NCI-H748 (cell line): ENCODE measurements at regions not wholly inside any gene's neighbourhood (a gene's known extent, or its start where the extent isn't known, plus 50 kb on each side); places are given as distances from the start of the nearest gene placed in this dataset.
"Not testable (repeated sequence)": the region's sequence is repeated elsewhere in the genome, so short reads cannot be mapped to it uniquely, and the experiment has no call there.

Experiments
- DNase-seq: peaks from one replicate; lab custom pipeline; 2025; ENCODE audit not compliant: unreplicated experiment; lab: John Stamatoyannopoulos, UW

DNA sequence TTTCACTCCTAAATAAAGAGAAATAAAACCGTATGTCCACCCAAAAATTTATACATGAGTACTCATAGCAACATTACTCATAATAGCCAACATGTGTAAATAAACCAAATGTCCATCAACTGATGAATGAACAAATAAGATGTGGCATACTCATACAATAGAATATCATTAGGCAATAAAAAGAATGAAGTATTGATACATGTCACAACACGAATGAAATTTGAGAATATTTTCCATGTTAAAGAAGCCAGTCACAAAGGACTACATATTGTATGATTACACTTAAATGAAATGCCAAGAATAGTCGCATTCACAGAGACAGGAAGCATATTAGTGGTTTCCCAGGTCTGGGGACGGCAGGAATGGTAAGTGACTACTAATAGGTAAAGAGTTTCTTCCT lies 869.2 kb downstream of the IGSF11 start:
- no peak for DNase-seq

- DNase-seq = no peak
Observed at GRCh38 chr3:118167571-118167970, 867.1 kb downstream of the IGSF11 start.

DNA sequence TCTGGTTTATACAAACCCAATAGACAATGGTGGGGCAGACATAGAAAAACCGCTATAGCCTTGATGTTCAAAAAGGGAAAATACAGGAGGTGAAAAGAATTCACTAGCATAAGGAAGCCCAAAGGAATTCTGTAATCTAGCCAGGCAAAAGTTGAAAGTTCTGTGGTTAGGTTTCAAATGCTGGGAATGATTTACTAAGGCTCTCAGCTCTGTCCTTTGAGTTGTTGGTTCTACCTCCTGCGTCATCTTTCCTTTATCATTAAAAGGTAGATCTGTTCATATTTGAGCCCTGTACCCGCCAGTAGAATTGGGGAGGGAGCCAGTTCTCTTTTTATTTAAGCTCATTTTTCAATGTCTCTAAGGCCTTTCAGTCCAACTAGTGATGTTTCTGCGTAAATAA lies 866.5 kb downstream of the IGSF11 start:
- no peak for DNase-seq

DNA sequence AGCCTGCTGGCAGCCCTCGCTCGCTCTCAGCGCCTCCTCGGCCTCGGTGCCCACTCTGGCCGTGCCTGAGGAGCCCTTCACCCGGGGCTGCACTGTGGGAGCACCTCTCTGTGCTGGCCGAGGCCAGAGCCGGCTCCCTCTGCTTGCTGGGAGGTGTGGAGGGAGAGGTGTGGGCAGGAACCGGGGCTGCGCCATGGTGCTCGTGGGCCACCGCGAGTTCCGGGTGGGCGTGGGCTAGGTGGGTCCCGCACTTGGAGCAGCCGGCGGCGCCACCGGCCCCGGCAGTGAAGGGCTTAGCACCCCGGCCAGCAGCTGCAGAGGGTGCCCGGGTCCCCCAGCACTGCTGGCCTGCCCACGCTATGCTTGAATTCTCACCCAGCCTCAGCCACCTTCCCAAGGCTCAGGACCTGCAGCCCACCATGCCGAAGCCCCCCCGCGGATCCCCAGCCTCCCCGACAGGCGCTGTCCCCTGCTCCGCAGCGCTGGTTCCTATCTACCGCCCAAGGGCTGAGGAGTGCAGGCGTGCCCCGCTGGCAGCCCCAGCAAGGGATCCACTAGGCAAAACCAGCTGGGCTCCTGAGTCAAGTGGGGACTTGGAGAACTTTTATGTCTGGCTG lies 863.3 kb downstream of the IGSF11 start:
- DNase-seq = no peak

- no peak for DNase-seq
Observed at GRCh38 chr3:118180853-118181252, 853.8 kb downstream of the IGSF11 start.

DNA sequence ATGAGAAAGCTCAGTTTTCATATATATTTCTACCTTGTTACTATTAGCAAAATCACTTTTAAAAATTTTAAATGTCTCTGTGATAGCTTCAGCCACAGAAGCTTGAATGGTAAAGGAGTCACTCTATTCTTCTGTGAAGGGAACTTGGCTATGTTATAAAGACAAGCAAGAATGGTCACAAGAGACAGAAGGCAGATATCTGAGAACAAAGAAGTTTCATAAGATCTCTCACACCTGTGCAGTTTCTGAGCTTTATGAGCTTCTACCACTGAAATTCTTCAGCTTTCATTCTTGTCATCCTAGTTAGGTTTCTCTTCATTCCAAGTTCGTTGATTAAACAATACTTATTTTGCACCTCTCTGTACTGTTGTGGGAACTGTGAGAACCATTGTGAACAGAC lies 853.4 kb downstream of the IGSF11 start:
- no peak for DNase-seq

DNA sequence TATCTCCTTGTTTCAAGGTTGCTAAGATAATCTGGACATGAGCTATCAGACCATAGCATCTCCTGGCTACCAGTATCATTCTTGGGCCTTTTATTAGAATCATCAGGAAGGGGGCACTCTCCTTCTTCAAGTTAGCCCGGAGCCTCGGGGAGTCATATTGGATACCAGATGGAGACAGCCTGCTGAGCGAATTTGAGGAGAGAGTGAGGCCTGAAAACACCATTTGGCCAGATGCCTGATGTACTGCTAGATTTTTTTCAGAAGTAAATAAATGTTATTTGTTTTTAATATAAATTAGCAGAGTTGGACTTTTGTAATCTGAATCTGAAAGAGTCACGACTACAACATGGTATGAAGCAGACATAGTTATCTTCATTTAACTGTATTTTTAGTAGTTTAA lies 848.6 kb downstream of the IGSF11 start:
- no peak for DNase-seq

GRCh38 chr3:118187221-118187620 lies 847.4 kb downstream of the IGSF11 start:
- no peak for DNase-seq

DNA sequence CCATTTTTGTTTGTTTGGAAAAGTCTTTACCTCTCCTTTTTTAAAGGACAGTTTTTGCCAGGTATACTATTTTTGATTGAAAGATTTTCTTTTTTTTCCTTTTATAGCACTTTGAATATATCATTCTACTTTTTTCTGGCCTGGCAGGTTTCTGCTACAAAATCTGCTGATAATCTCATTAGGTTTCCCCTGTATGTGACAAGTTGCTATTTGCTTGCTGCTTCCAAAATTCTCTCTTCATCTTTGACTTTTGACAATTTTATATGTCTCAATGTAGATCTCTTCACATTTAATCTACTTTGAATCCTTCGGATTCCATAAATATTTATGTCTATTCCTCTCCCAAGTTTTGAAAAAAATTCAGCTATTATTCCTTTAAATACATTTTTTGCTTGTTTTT lies 838.5 kb downstream of the IGSF11 start:
- DNase-seq = no peak

DNA sequence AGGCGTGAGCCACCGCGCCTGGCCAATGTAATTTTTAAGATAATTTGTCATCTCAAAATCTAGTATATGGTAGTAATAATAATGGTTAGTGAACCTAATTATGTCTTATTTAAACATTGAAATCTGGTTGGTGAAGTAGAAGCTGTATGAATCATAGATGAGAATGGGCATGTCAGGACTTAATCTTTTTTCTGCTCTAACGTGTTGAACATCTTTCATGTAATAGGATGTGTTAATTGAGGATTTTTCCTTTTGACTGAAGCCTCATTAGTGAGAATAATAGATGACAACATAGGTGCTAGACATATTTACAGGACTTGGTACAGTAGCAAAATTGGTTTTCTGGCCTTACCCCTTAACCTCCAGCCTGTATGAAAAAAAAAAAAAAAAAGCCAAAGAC lies 835.6 kb downstream of the IGSF11 start:
- DNase-seq = no peak

GRCh38 chr3:118204052-118204656 lies 830.5 kb downstream of the IGSF11 start:
- no peak for DNase-seq

- no peak for DNase-seq
Observed at GRCh38 chr3:118207271-118207670, 827.4 kb downstream of the IGSF11 start.

DNA sequence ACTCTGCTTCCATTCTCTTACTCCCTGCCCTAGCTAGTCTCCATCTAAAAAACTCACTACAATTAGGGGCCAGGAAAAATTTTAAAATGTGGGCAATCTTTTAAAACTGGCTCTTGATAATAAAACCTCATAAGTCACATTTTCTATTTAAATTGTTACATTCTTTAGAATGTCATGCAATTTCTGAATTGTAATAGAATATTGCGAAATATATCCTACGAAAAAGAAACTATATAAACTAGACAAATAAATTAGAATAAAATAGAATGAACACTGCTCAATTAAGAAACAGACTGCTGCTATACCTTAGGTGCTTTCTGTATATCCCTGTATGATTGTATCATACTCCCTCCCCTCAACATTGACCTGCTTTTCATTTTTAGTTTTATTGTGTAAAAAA lies 826.0 kb downstream of the IGSF11 start:
- DNase-seq = no peak

GRCh38 chr3:118213892-118214291 lies 820.8 kb downstream of the IGSF11 start:
- no peak for DNase-seq

DNA sequence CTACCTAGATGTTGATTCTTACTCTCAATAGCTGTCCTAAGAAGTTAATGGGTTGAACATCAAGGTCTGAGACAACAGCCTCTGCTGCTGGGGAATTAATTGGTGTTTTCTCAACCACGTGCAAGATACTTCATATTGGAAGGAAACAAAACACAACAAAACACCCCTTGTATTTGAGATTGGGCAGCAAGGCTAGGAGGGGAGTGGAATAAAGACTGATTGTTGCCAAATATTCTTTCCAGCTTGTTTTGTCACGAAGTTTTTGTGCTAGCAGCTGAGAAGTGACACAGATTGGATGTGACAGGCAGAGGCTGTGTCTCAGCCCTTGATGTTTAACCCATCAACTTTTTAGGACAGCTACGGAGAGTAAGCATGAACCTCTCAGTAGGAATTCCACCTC lies 808.4 kb downstream of the IGSF11 start:
- no peak for DNase-seq

- no peak for DNase-seq
Observed at GRCh38 chr3:118227191-118227590, 807.5 kb downstream of the IGSF11 start.

DNA sequence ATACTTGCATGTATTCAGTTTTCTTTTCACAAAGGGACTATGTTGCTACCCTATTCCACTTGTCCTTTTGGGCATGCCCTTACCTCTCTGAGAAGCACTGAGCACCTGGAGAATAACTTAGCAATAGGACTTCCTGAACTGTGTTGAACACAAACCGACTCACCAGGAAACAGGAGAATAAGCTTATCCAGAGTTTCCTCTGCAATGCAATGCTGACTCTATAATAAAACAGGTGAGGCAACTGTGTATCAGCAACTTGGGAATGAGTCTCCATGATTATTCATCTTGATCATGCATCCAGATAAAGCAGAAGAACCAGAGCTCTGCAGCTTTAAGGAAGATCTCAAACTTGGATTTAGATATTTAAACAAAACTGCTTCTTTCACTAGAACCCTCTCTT lies 806.5 kb downstream of the IGSF11 start:
- DNase-seq = no peak

GRCh38 chr3:118229196-118229595 lies 805.5 kb downstream of the IGSF11 start:
- no peak for DNase-seq

DNA sequence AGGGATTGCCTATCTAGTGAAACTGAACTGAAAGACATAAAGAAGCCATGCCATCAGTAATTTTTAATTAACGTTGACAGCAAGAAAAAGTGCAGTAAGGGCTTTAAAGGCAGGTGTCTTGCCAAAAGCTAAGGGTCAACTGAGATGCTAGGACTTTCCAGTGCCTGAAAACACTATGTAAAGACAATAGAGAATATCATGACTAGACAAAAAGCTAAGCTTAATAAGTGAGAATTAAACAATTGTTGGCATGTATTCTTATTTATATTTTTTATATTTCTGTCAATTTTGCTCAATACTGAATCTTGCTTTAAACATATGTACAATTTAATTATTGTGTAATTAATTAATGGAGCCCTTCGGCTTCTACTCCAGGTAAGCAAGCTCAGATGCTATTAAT lies 803.1 kb downstream of the IGSF11 start:
- DNase-seq = no peak

- DNase-seq = no peak
Observed at GRCh38 chr3:118239253-118239652, 795.4 kb downstream of the IGSF11 start.

GRCh38 chr3:118244761-118245160 lies 789.9 kb downstream of the IGSF11 start:
- DNase-seq = no peak

- DNase-seq = no peak
Observed at GRCh38 chr3:118245312-118245711, 789.3 kb downstream of the IGSF11 start.

- DNase-seq = not testable (repeated sequence)
Observed at GRCh38 chr3:118258850-118259249, 775.8 kb downstream of the IGSF11 start.
